WTC11 (cell line): ENCODE measurements at regions not wholly inside any gene's neighbourhood (a gene's known extent, or its start where the extent isn't known, plus 50 kb on each side); places are given as distances from the start of the nearest gene placed in this dataset.

Source experiments
- ATAC-seq: fragments of 200-7000 bp; cut with Tn5 transposase; 2 replicates; pipeline ENCODE4 v1.10.0; 2021; ENCODE audit warnings: mild to moderate bottlenecking, moderate library complexity
- CTCF ChIA-PET: fragments of 300-600 bp; sonication (Branson Sonifier 250); formaldehyde crosslinking; loops from one replicate; lab custom pipeline; 2021; ENCODE audit warnings: antibody characterized with exemption; lab: Charles Lee
- POLR2A ChIA-PET: fragments of 350-600 bp; sonication (Branson Sonifier 250); formaldehyde crosslinking; loops from one replicate; lab custom pipeline; 2021; ENCODE audit warnings: antibody characterized with exemption; lab: Charles Lee
- DNase-seq: peaks from one replicate; pipeline ENCODE4 v3.0.0; 2021; ENCODE audit warnings: low spot score
- H3K27ac Mint-ChIP-seq: 2 replicates; pipeline ENCODE4 v1.8.0; 2021; ENCODE audit warnings: mixed read lengths
- H3K27me3 Mint-ChIP-seq: 2 replicates; pipeline ENCODE4 v1.8.0; 2021; ENCODE audit warnings: low read depth, mild to moderate bottlenecking, moderate library complexity, mixed read lengths
- H3K36me3 Mint-ChIP-seq: 2 replicates; pipeline ENCODE4 v1.8.0; 2021; ENCODE audit warnings: mixed read lengths
- H3K4me1 Mint-ChIP-seq: 2 replicates; pipeline ENCODE4 v1.8.0; 2022; ENCODE audit warnings: mixed read lengths
- H3K4me3 Mint-ChIP-seq: 2 replicates; pipeline ENCODE4 v1.8.0; 2021; ENCODE audit warnings: mild to moderate bottlenecking, moderate library complexity, mixed read lengths
- H3K9me3 Mint-ChIP-seq: 2 replicates; pipeline ENCODE4 v1.8.0; 2021; ENCODE audit warnings: mixed read lengths
- AFF4 ChIP-seq: sonication (generic); formaldehyde crosslinking; IDR thresholded peaks from 2 replicates; pipeline ENCODE4 v1.8.1; 2023; ENCODE audit warnings: mild to moderate bottlenecking, missing genetic modification reagents, borderline replicate concordance
- AR ChIP-seq: fragments of 250-450 bp; sonication (Bioruptor Pico); IDR thresholded peaks from 2 replicates; pipeline ENCODE4 v1.9.0; 2021; ENCODE audit warnings: mild to moderate bottlenecking
- ARID4B ChIP-seq: sonication (generic); formaldehyde crosslinking; IDR thresholded peaks from 2 replicates; pipeline ENCODE4 v1.8.0; 2023; ENCODE audit warnings: missing genetic modification reagents, mild to moderate bottlenecking, borderline replicate concordance
- ATF2 ChIP-seq: sonication (generic); formaldehyde crosslinking; IDR thresholded peaks from 2 replicates; pipeline ENCODE4 v1.8.1; 2022; ENCODE audit warnings: low read depth, missing genetic modification reagents, borderline replicate concordance
- ATF3 ChIP-seq: sonication (generic); formaldehyde crosslinking; conservative IDR thresholded peaks from 2 replicates; pipeline ENCODE4 v1.8.1; 2022; ENCODE audit warnings: mild to moderate bottlenecking, missing genetic modification reagents
- CREB1 ChIP-seq: sonication (generic); formaldehyde crosslinking; IDR thresholded peaks from 2 replicates; pipeline ENCODE4 v1.8.0; 2023; ENCODE audit warnings: mild to moderate bottlenecking, missing genetic modification reagents
- ELF4 ChIP-seq: sonication (generic); formaldehyde crosslinking; IDR thresholded peaks from 2 replicates; pipeline ENCODE4 v1.8.1; 2022; ENCODE audit warnings: low read depth, mild to moderate bottlenecking, moderate library complexity, missing genetic modification reagents
- FOXJ3 ChIP-seq: sonication (generic); formaldehyde crosslinking; IDR thresholded peaks from 2 replicates; pipeline ENCODE4 v1.9.0; 2021; ENCODE audit warnings: missing genetic modification reagents, mild to moderate bottlenecking, borderline replicate concordance
- GRHL2 ChIP-seq: fragments of 250-450 bp; sonication (Bioruptor Pico); IDR thresholded peaks from 2 replicates; pipeline ENCODE4 v1.8.0; 2022; ENCODE audit warnings: mild to moderate bottlenecking, moderate library complexity; ENCODE audit not compliant: insufficient replicate concordance, severe bottlenecking
- HMGXB4 ChIP-seq: sonication (generic); formaldehyde crosslinking; IDR thresholded peaks from 2 replicates; pipeline ENCODE4 v1.8.1; 2023; ENCODE audit warnings: mild to moderate bottlenecking, moderate library complexity, missing genetic modification reagents
- JUN ChIP-seq: sonication (generic); formaldehyde crosslinking; IDR thresholded peaks from 2 replicates; pipeline ENCODE4 v1.8.0; 2023; ENCODE audit warnings: mild to moderate bottlenecking, missing genetic modification reagents
- NFATC4 ChIP-seq: fragments of 250-450 bp; sonication (Bioruptor Pico); IDR thresholded peaks from 2 replicates; pipeline ENCODE4 v1.9.0; 2021; ENCODE audit warnings: mild to moderate bottlenecking
- NFYB ChIP-seq: sonication (generic); formaldehyde crosslinking; conservative IDR thresholded peaks from 2 replicates; pipeline ENCODE4 v1.8.0; 2022; ENCODE audit warnings: low read depth, missing genetic modification reagents
- NR2C2 ChIP-seq: sonication (generic); formaldehyde crosslinking; IDR thresholded peaks from 2 replicates; pipeline ENCODE4 v1.8.0; 2022; ENCODE audit warnings: mild to moderate bottlenecking, missing genetic modification reagents
- PREB ChIP-seq: sonication (generic); formaldehyde crosslinking; IDR thresholded peaks from 2 replicates; pipeline ENCODE4 v1.8.1; 2022; ENCODE audit warnings: mild to moderate bottlenecking, missing genetic modification reagents, moderate library complexity, borderline replicate concordance
- RELA ChIP-seq: sonication (generic); formaldehyde crosslinking; IDR thresholded peaks from 2 replicates; pipeline ENCODE4 v1.8.1; 2022; ENCODE audit warnings: missing genetic modification reagents, mild to moderate bottlenecking, borderline replicate concordance
- TEAD4 ChIP-seq: sonication (generic); formaldehyde crosslinking; IDR thresholded peaks from 2 replicates; pipeline ENCODE4 v1.8.0; 2022; ENCODE audit warnings: mild to moderate bottlenecking, missing genetic modification reagents
- TP53 ChIP-seq: sonication (generic); formaldehyde crosslinking; IDR thresholded peaks from 2 replicates; pipeline ENCODE4 v1.8.1; 2023; ENCODE audit warnings: mild to moderate bottlenecking, missing genetic modification reagents
- ZNF219 ChIP-seq: sonication (generic); formaldehyde crosslinking; IDR thresholded peaks from 2 replicates; pipeline ENCODE4 v1.8.0; 2023; ENCODE audit warnings: missing genetic modification reagents, mild to moderate bottlenecking, borderline replicate concordance
- ZNF232 ChIP-seq: sonication (generic); formaldehyde crosslinking; IDR thresholded peaks from 2 replicates; pipeline ENCODE4 v1.8.0; 2022; ENCODE audit warnings: mild to moderate bottlenecking, missing genetic modification reagents

GRCh38 chr7:25322473-25322872, 94.2 kb upstream of the NPVF start:
- H3K27me3 Mint-ChIP-seq: no peaks in the 10 kb centered on the region
- ChIA-PET POLR2A (no interaction called here), CTCF (interaction anchor here (1.1 to 2.7 kb wide), 3 partner anchors 20 to 243 kb away, joined by 3 to 8 read pairs (median 5); no protein-coding TSS in a partner anchor)
- TF ChIP-seq PREB (CRISPR knock-in tag) (no peak), AFF4 (CRISPR knock-in tag) (no peak), ATF3 (no peak), JUN (CRISPR knock-in tag) (no peak), RELA (CRISPR knock-in tag) (no peak), NFYB (CRISPR knock-in tag) (no peak), CREB1 (no peak), TP53 (CRISPR knock-in tag) (no peak), ELF4 (no peak), ARID4B (no peak), FOXJ3 (CRISPR knock-in tag) (no peak), ZNF219 (CRISPR knock-in tag) (no peak)
- ATAC-seq (no peak), DNase-seq (no peak)
- no peak overlapping the region for H3K27ac Mint-ChIP-seq
- no peaks in the 10 kb centered on the region for H3K36me3 Mint-ChIP-seq
- H3K4me3 Mint-ChIP-seq: no peak overlapping the region
- peaks cover 40% of the 10 kb centered on the region for H3K4me1 Mint-ChIP-seq
- no peaks in the 10 kb centered on the region for H3K9me3 Mint-ChIP-seq

GRCh38 chr7:25325186-25325757, 97.0 kb upstream of the NPVF start:
- Mint-ChIP-seq H3K4me3 (no peak overlapping the region), H3K27me3 (no peaks in the 10 kb centered on the region), H3K27ac (no peak overlapping the region), H3K9me3 (no peaks in the 10 kb centered on the region), H3K36me3 (no peaks in the 10 kb centered on the region), H3K4me1 (peaks cover 15% of the 10 kb centered on the region)
- ChIA-PET CTCF (no interaction called here), POLR2A (interaction anchor here (0.5 kb wide), 1 partner anchor 23 kb away, joined by 5 read pairs; no protein-coding TSS in a partner anchor)
- ATAC-seq (no peak), DNase-seq (no peak)
- TF ChIP-seq ATF2 (CRISPR knock-in tag) (no peak), AR (CRISPR knock-in tag) (no peak), GRHL2 (no peak), ZNF232 (no peak), NFATC4 (CRISPR knock-in tag) (no peak), HMGXB4 (CRISPR knock-in tag) (no peak), TEAD4 (no peak), NR2C2 (no peak)
